SK-MEL-5 (cell line): ENCODE measurements at regions not wholly inside any gene's neighbourhood (a gene's known extent, or its start where the extent isn't known, plus 50 kb on each side); places are given as distances from the start of the nearest gene placed in this dataset.

Experiments used
- DNase-seq: peaks from one replicate; pipeline ENCODE4 v3.0.0-alpha.2; 2016; ENCODE audit warnings: low read depth, low spot score
- in situ Hi-C: cut with HindIII; loops from 2 replicates; pipeline ENCODE4 v1.10.0; 2016; ENCODE audit warnings: low sequenced_read_pairs, high pct_unique_total_duplicates, low pct_unique_long_range_greater_than_20kb

DNA sequence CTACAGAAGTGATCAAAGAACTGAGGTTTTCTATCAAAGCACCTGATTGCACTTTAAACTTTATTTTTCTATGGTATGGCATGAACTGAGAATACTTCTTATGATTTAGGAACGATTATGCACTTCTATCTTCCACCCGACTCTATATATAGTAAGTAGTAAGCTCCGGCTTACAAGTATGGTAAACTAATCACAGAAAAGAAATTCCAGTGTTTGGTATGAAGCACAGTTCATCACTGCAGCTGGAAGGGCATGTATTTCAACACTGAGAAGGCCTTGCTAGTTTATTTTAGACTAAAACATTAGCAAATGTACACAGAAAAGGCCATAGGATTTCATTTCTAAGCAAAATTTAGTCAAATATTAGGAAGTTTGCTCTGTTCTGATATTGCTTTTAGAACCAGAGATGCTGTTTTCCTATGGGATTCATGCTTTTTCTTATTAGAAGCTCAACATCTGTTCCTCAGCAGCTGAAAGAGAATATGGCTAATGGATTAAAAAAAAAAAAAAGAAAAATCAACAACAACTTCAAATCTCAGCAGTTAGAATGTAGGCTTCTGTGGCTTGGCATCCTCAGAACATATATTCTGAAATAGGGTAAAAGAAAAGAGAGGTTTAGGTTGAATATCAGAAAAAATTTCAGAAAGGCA is 273.5 kb downstream of the C4orf33 start:
- in situ Hi-C loops, result no loop called here
- no peak for DNase-seq

DNA sequence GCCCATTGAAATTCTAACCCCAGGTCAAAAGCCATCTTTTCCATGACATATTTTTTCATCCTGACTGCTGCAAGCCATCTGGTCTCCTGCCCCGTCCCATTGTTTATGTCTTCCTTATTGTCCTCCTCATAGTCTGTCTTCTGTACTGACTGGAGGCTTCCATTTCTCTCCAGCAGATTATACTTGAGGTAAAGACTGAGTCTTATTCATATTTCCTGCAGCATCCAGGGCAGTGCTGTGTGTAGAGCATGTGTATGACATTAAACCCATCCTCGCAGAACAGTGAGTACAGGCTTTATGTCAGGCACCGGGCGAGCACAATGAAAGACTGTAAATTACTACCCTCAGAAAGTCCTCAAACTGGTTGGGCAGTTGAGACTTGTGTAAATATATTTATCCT is 275.1 kb downstream of the C4orf33 start:
- no peak for DNase-seq
- in situ Hi-C loops, result no loop called here

DNA sequence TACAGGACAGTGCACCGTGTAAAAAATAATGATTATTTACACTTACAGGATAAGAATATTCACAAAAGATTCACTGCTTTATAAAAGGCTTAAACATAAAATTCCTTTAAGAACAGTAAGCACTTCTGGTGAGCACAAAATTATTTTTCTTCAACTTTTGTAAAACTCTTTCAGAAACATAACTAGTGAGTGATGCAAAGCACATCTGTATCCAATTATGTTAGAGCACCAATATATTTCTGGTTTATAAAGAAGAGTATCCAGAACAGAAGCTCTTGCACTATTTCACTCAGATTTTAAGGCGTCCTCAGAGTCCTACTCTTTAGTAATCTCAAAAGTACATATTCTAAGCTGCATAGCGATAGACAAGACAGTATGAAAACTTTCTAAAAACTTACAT is 276.0 kb downstream of the C4orf33 start:
- no peak for DNase-seq

DNA sequence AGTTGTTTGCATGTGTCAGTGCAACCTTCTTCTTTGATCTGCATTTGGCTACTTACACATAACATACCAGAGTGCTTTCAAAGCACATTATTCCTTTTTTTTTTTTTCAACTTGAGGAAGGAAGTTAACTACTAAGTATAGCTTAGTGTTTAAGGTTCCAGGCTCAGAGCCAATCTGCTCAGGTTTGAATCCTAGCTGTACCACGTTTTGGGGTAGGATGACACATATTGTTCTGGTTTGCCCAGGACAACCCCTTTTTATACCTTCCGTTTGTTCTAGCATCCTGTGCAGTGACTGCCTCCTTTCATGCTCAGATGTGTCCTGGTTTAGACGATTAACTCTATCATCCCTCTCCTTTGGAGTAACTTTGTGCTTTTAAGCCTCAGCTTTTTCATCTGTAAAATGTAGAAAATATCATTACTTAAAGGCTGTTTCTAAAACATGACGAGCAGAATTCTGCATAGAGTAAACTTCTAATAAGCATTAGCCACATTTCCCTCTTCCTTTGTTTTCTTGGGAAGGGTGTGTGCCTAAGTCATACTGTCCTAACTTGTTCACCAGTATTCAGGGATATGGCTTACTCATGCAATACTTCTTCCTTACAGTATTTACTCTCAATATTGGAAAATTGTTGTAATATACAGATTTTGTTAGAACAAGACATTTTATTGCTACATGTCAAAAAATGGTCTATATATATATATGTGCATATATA is 281.3 kb downstream of the C4orf33 start:
- in situ Hi-C loops, result no loop called here
- no peak for DNase-seq

More for the DNA sequence above, 276.0 kb downstream of the C4orf33 start:
- in situ Hi-C loops, result no loop called here

DNA sequence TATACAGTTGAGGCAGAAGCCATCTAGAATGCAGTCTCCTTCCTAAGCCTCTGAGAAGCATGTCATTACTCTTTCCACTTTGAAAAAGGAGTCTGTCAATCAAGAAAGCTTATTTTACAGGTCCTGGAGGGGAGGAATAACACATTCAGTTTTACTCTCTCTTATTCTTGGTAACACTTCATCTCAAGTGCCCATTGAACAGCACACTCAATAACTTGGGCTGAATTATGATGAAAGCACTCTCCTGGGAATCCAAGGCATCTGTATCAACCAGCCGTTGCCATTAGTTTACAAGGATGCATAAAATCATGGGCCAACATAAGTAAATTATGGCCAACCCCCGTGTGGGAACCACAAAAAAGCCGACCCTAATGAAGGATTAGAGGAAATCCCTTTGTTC is 282.4 kb downstream of the C4orf33 start:
- DNase-seq, result no peak
- in situ Hi-C loops, result no loop called here

DNA sequence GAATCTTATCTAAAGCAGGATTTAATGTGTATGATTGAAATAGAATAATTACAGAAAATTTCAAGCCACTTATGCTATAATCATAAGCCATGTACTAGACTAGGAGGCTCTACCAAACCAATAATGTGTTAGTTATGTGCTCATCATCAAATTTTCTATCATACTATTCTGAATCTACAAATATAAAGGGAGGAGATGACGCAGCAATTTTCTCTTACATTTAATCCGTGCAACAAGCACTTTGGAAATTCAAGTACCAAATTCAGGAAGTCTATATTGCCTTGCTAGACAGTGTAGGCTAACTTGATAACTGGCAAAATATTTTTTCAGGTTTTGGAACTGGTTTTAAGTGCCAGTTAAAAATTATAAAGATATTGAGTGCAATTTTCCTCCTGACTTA is 283.5 kb downstream of the C4orf33 start:
- no peak for DNase-seq
- in situ Hi-C loops, result no loop called here

DNA sequence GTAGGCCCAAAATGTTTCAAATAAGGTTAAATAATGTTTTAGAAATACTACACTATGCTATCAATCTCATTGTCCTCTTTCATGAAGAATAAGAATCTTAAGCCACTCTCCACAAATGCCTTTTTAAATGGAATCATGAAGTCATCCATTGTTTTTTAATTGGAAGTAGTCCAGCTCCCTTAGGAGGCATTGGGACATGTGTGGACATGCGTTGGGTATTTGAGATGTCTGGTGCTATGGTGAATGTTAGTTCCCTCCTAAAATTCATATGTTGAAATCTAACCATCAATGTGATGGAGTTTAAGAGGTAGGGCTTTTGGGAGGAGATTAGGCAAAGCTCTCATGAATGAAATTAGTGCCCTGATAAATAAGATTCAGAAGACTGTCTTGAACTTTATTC is 289.0 kb downstream of the C4orf33 start:
- no peak for DNase-seq
- in situ Hi-C loops, result no loop called here

DNA sequence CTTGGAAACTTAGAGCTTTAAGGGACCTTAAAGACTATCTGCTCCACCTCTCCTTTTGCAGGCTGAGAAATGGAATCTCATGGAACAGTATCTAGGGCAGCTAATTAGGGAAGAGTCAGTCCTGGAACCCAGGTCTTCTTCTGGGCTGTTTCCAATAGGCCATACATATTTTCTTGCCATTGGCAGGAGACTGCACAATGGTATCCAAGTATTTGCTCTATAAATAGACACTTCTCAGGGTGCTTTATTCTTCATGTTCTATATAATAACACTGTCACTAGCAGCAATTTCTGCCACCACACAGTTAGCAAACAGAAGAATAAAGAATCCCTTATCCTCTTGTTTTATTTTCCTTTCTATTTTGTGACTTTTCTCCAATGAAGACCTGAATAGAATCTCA is 291.7 kb downstream of the C4orf33 start:
- no peak for DNase-seq
- in situ Hi-C loops, result no loop called here

DNA sequence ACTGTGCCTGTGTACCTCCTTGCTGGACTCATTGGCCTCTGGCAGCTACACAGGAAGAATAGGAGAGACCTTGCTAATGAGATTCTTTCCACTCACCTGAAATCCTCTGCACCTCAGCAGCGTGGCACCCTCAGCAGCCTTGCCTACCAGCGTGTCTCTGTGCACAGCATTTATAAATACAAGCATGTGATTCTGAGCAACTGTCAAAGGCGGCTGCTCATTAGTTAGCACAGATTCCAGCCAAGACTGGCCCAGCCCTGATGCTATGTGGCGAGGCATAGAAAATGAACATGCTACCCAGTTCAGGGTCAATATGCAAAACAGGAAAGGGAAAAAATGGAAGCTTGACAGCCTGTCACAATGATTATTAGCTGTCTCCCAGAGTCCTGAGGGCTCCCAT is 298.0 kb downstream of the C4orf33 start:
- in situ Hi-C loops, result no loop called here
- DNase-seq, result no peak

DNA sequence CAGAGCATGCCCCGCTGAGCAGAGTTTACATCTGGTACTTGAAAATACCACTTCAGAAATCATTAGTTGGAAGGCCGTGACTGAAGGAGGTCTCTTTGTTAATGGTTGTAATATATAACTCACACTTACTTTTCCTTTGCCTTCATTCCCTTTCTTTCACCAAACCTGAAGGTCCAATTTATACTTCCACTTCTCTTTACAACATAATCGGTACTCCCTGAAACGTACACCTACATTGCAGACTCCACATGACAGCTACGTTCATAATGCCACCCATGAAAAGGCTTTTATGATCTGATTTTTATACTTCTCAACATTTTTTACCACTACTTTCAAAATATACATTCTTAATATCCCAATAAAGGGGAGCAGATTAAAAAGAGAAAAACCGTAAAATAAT is 298.7 kb downstream of the C4orf33 start:
- in situ Hi-C loops, result no loop called here
- DNase-seq, result no peak

DNA sequence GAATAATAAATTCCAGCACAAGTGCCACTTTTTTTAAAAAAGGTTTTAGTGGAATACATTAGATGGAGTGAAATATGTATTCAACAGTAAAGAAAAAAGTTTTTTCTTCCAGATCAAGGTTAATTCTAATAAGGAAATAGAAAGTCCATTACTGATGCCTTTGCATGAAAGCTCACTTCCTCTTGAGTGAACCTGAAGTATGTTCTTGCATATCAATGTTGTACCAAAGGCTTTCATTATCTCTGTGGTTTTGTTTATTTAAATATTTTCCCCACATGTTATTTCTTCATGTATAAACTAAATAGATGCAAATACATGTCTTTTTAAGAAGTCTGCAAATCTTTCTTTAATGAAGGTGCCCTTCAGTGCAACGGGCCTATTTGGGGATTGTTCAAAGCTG is 307.9 kb downstream of the C4orf33 start:
- DNase-seq, result no peak
- in situ Hi-C loops, result no loop called here

DNA sequence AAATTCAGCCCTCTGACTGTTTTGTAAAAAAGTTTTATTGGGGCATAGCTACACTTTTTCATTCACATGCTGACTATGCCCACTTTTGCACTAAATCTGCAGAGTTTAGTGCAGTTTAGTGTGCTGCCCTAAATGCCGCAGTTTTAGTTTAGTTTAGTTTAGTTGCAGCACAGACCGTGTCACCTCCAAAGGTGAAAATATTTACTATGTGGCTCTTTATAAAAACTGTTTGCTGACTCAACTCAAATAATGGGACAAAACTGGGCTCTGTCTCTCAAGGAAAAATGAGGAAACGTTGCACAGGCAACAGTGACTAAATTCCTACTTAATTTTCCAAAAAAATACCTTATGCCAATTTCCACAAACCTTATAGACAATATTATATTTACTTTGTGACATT is 314.2 kb downstream of the C4orf33 start:
- in situ Hi-C loops, result no loop called here
- DNase-seq, result no peak

DNA sequence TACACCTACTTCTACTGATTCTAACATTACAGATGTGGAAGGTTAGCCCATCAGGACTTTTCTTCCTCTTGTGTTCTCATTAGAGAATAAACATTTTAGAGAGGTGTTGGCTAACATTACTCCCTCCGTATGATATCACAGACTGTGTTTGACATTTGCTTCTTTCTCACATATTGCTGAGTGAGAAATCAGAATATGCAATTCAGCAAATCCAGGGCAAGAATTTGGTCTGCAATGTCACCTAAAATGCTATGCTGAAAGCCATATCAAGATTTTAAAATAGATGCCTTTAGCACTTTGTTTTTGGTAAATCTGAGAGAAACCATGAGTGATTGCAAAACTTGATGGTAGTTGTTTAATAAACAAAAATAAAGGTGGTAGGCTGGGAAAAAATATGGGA is 319.1 kb downstream of the C4orf33 start:
- DNase-seq, result no peak
- in situ Hi-C loops, result no loop called here

DNA sequence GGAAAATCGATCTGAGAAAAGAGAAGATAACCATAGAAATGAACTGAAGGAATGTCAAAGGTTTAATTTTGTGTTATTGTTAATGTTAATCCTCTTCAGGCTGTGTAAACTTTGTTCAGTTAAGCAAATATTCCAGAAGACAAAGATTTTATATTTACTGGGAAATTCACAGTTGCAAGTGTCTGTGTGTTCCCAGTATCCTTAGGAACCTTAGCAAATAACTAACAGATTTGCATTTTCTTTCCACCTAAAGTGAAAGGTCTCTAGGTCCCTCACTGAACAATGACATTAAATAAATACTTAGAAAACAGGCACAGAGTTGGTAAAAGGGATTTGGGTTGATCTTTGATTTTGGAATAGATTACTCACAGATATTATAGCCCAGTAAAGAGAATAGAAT is 324.7 kb downstream of the C4orf33 start:
- DNase-seq, result no peak
- in situ Hi-C loops, result no loop called here

DNA sequence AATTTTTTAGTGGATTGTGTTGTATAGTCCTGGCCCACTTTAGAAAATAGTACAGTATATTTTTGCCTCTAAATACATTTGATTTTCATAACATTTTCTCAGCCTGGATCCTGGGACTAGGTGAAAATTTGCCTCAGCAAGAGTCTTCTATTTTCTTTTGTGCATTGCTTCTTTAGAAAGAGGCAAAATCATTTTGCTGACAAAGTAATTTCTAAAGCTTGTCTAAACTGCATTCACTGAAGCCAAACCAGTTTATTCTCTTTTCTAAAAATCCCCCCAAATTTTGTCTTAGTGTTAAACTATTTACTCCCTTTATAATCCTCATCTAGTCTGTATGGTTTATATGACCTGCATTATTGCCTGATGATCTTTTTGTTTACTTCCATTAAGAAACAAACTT is 326.3 kb downstream of the C4orf33 start:
- no peak for DNase-seq

DNA sequence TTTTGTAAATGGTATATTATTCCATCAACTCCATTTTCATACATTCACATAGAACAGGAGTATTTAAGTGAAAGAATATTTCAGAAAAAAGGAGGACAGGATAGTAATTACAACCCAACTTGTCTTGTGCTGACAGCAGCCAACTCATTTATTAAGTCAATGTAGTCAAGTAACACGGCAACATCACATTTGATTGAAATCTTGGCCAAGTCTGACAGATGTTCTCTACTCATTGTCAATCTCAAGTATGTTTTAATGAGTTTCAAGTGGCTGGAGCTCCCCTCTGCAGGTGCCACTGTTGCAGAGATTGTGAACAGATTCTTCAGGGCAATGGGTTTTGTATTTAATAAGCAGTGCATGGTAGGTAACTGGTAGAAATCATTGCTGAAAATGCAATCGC is 332.5 kb downstream of the C4orf33 start:
- no peak for DNase-seq
- in situ Hi-C loops, result no loop called here

More for the DNA sequence above, 326.3 kb downstream of the C4orf33 start:
- in situ Hi-C loops, result no loop called here

DNA sequence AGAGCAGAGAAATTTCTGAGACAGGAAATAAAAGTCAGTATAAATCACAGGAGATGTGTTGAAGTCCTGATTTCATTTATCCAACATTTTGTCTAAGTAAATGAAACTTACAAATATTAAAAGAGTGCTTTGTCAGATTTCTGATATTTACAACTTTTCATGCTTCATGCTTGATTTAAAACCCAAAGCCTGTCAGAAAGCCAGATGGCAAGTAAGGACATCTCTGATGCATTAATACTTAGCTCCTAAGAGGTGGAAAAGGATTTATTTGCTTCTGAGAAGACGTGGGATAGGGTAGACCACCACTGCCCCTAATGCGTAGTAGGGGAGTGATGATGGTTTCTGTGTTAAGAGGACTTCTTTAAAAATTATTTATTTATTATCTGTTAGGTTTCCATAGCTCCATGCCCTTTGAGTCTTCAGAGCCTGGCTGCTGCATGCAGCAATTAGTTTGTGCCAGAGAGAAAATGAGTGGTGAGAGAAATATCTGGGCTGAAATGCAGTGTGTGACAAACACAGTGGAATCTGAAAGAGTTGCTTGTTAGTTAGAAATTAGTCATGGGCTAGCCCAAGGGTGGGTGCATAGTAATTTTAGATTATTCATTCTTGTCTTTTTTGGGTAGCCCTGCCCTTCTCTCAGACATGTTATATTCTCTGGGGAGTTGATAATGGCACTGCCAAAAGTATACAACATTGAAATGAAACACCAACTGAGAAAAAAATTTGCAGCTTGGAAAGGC is 333.8 kb downstream of the C4orf33 start:
- in situ Hi-C loops, result no loop called here
- no peak for DNase-seq

DNA sequence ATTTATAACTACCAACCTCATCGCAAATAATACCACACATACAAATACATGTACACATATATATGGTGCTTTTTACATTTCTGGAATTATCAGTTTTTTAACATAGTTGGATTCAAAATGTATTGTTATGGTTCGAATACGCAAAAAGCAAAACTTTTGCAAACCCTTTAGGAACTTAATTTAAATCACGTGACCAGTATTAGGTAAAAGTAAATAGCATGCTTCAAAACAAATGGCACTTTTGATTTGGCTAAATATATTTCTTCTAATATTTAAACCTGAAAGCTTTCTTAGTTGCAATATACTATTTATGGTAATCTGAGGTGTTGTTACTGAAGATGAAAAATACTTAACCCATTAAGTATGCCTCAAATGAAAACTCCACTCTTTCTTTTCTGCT is 341.4 kb downstream of the C4orf33 start:
- no peak for DNase-seq
- in situ Hi-C loops, result no loop called here

DNA sequence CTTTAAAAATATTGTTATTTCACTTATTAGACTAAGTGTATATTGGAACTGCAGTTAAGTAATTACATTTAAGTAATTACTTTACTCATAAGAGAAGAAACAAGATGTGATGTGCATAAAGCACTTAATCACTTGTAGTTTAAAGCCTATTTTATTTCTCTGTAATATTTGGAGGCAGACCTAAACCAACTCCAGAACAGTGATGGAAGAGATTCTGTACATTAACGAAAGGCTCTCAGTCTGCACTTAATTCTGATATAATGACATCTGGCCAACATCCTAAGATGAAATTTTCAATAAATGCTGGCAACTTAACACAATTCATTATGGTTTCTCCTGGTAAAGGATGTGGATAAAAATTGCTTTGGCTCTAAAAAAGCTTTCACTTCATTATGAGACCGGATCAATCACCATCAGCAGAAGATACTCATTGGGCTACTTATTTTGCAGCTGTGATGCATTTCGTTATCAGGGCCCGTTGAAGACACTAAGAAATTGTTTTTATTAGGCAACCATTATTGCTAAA is 342.6 kb downstream of the C4orf33 start:
- DNase-seq, result no peak
- in situ Hi-C loops, result no loop called here
